GM12878 (cell line): ENCODE measurements at regions not wholly inside any gene's neighbourhood (a gene's known extent, or its start where the extent isn't known, plus 50 kb on each side); places are given as distances from the start of the nearest gene placed in this dataset.

Source experiments
- BACH1 ChIP-seq: fragments of 450-650 bp; IDR thresholded peaks from 2 replicates; pipeline ENCODE4 v1.6.1; 2017; ENCODE audit warnings: mild to moderate bottlenecking, borderline replicate concordance
- BMI1 ChIP-seq: fragments of 450-650 bp; IDR thresholded peaks from 2 replicates; pipeline ENCODE4 v1.6.1; 2016; ENCODE audit warnings: mild to moderate bottlenecking, moderate library complexity, borderline replicate concordance
- EP300 ChIP-seq, 2 experiments: fragments of 150-350 bp in 1 of 2; IDR thresholded peaks; 2 replicates each; pipeline ENCODE4 v1.6.1; 2011 to 2012; ENCODE audit warnings: low read depth in 2 of 2, low read length in 2 of 2, borderline replicate concordance in 1 of 2, improper control_type of control experiment in 1 of 2, inconsistent platforms in 1 of 2; ENCODE audit not compliant: control insufficient read depth in 1 of 2
- HDAC2 ChIP-seq: fragments of 200-600 bp; sonication (generic); IDR thresholded peaks from 2 replicates; pipeline ENCODE4 v1.6.1; 2017
- HDAC6 ChIP-seq: fragments of 200-600 bp; sonication (generic); IDR thresholded peaks from one replicate; pipeline ENCODE4 v1.8.0; 2017; ENCODE audit warnings: antibody characterized with exemption; ENCODE audit not compliant: unreplicated experiment
- IKZF2 ChIP-seq, 2 experiments: fragments of 450-650 bp; IDR thresholded peaks; 2 replicates each; pipeline ENCODE4 v1.6.1; 2017; ENCODE audit warnings: mild to moderate bottlenecking in 2 of 2, moderate library complexity in 2 of 2
- IRF4 ChIP-seq: IDR thresholded peaks from 2 replicates; pipeline ENCODE4 v1.6.1; 2011; ENCODE audit warnings: low read depth, low read length
- MTA2 ChIP-seq: fragments of 450-650 bp; IDR thresholded peaks from 2 replicates; pipeline ENCODE4 v1.6.1; 2016; ENCODE audit warnings: low read depth, mild to moderate bottlenecking, moderate library complexity
- NBN ChIP-seq: fragments of 450-650 bp; IDR thresholded peaks from 2 replicates; pipeline ENCODE4 v1.6.1; 2016
- POU2F2 ChIP-seq: IDR thresholded peaks from 3 replicates; pipeline ENCODE4 v1.6.1; 2011; ENCODE audit warnings: low read depth, mild to moderate bottlenecking, low read length, borderline replicate concordance
- ZNF622 ChIP-seq: fragments of 450-650 bp; IDR thresholded peaks from 2 replicates; pipeline ENCODE4 v1.6.1; 2017; ENCODE audit warnings: mild to moderate bottlenecking, inconsistent platforms
- TF ChIP-seq, protein P1 (sequence below): IDR thresholded peaks from 2 replicates; pipeline ENCODE4 v1.6.1; 2012; ENCODE audit warnings: mild to moderate bottlenecking, low read depth, low read length
- TF ChIP-seq, protein P2 (sequence below): fragments of 450-650 bp; IDR thresholded peaks from 2 replicates; pipeline ENCODE4 v1.6.1; 2017; ENCODE audit warnings: low read depth, mild to moderate bottlenecking, moderate library complexity

DNA sequence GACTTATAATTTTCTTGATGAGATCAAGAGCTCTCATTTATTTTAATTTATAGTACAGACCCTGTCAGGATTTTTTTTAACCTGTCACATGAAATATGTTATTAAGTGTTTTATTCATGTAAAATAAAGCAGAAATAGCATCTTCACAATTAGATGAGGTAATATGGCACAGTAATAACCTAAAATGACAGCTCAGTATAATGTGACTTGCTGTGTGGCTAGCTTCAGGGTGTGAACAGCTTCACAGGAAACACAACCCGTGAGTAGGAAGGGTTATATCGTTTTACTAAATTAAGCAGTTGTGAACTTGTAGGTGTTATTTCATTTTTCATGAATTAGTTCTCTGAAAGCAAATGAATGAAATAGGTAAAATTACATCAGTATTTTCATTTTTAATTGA, 366.9 kb upstream of the CHORDC1 start (continued):
- no peak for TF ChIP-seq ZNF622
- TF ChIP-seq NBN = 0 out of 2 replicates have a peak, but pooled peaks have one; percentile 25
- TF ChIP-seq, protein P1, sequence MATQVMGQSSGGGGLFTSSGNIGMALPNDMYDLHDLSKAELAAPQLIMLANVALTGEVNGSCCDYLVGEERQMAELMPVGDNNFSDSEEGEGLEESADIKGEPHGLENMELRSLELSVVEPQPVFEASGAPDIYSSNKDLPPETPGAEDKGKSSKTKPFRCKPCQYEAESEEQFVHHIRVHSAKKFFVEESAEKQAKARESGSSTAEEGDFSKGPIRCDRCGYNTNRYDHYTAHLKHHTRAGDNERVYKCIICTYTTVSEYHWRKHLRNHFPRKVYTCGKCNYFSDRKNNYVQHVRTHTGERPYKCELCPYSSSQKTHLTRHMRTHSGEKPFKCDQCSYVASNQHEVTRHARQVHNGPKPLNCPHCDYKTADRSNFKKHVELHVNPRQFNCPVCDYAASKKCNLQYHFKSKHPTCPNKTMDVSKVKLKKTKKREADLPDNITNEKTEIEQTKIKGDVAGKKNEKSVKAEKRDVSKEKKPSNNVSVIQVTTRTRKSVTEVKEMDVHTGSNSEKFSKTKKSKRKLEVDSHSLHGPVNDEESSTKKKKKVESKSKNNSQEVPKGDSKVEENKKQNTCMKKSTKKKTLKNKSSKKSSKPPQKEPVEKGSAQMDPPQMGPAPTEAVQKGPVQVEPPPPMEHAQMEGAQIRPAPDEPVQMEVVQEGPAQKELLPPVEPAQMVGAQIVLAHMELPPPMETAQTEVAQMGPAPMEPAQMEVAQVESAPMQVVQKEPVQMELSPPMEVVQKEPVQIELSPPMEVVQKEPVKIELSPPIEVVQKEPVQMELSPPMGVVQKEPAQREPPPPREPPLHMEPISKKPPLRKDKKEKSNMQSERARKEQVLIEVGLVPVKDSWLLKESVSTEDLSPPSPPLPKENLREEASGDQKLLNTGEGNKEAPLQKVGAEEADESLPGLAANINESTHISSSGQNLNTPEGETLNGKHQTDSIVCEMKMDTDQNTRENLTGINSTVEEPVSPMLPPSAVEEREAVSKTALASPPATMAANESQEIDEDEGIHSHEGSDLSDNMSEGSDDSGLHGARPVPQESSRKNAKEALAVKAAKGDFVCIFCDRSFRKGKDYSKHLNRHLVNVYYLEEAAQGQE = no peak
- TF ChIP-seq, protein P2, sequence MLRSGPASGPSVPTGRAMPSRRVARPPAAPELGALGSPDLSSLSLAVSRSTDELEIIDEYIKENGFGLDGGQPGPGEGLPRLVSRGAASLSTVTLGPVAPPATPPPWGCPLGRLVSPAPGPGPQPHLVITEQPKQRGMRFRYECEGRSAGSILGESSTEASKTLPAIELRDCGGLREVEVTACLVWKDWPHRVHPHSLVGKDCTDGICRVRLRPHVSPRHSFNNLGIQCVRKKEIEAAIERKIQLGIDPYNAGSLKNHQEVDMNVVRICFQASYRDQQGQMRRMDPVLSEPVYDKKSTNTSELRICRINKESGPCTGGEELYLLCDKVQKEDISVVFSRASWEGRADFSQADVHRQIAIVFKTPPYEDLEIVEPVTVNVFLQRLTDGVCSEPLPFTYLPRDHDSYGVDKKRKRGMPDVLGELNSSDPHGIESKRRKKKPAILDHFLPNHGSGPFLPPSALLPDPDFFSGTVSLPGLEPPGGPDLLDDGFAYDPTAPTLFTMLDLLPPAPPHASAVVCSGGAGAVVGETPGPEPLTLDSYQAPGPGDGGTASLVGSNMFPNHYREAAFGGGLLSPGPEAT = peak; percentile 65; the same call in 1 of the 2 replicates
- TF ChIP-seq IRF4 = no peak
- TF ChIP-seq EP300 (IDR thresholded peaks at IDR 0.05; ENCODE audit: borderline replicate concordance in 1 of 2, control insufficient read depth in 1 of 2, low read depth in 2 of 2, low read length in 2 of 2) = peak; percentile 29 to 52; a peak in 2 of 4 replicates
- TF ChIP-seq BACH1 = peak; percentile 43; the same call in 1 of the 2 replicates
- TF ChIP-seq HDAC6 = no peak
- TF ChIP-seq IKZF2 (IDR thresholded peaks at IDR 0.05) = peak; percentile 17 to 32; a peak in 2 of 4 replicates
- TF ChIP-seq MTA2 = peak; percentile 86
- no peak for TF ChIP-seq HDAC2
- no peak for TF ChIP-seq POU2F2
- peak; percentile 55; the same call in 1 of the 2 replicates for TF ChIP-seq BMI1
- TF ChIP-seq, all 136 proteins: peak for 13
